ENCODE measurements at regions not wholly inside any gene's neighbourhood (a gene's known extent, or its start where the extent isn't known, plus 50 kb on each side); places are given as distances from the start of the nearest gene placed in this dataset.

GRCh38 chr5:75844301-75844700 is 127.1 kb upstream of the POC5 start:
- no peak for TF ChIP-seq EZH2 (IDR thresholded peaks at IDR 0.05; ENCODE audit: borderline replicate concordance, low read depth, low read length, poor library complexity, severe bottlenecking)
- TF ChIP-seq CTCF (conservative IDR thresholded peaks at IDR 0.05; ENCODE audit: low read depth, low read length), result no peak
